Spleen (tissue), 7 donors: ENCODE measurements at regions not wholly inside any gene's neighbourhood (a gene's known extent, or its start where the extent isn't known, plus 50 kb on each side); places are given as distances from the start of the nearest gene placed in this dataset.
"Not testable (repeated sequence)": the region's sequence is repeated elsewhere in the genome, so short reads cannot be mapped to it uniquely, and the experiment has no call there.

Experiments
- POLR2A ChIP-seq, 3 donors: fragments of 450-650 bp; IDR thresholded peaks; one replicate each; pipeline ENCODE4 v1.5.1; 2017; ENCODE audit warnings: antibody characterized with exemption in 3 of 3, mild to moderate bottlenecking in 1 of 3
- POLR2AphosphoS5 ChIP-seq, 3 donors: sonication (generic); formaldehyde crosslinking; IDR thresholded peaks; one replicate each; pipeline ENCODE4 v1.5.1; 2017; ENCODE audit warnings: antibody characterized with exemption in 3 of 3
- TF ChIP-seq, protein P1 (sequence below), 11 experiments: fragments of 200-600 bp in 7 of 11; fragments of 450-650 bp in 4 of 11; sonication (generic) in 4 of 11; IDR thresholded peaks in 8 of 11; conservative IDR thresholded peaks in 3 of 11; 1 replicate in 7 of 11; 2 replicates in 4 of 11; pipeline versions ENCODE4 v1.4.0 to v1.8.0; 2016 to 2021; ENCODE audit warnings: antibody characterized with exemption in 11 of 11, inconsistent platforms in 4 of 11, mild to moderate bottlenecking in 1 of 11
- donor health status: DM: no; HTN: no; CAD: no; lungs with moderate emphysema.
- donor health status: DM: no; HTN: no; CAD: no.
- donor health status: DM: no; HTN: no; CAD: no.

DNA sequence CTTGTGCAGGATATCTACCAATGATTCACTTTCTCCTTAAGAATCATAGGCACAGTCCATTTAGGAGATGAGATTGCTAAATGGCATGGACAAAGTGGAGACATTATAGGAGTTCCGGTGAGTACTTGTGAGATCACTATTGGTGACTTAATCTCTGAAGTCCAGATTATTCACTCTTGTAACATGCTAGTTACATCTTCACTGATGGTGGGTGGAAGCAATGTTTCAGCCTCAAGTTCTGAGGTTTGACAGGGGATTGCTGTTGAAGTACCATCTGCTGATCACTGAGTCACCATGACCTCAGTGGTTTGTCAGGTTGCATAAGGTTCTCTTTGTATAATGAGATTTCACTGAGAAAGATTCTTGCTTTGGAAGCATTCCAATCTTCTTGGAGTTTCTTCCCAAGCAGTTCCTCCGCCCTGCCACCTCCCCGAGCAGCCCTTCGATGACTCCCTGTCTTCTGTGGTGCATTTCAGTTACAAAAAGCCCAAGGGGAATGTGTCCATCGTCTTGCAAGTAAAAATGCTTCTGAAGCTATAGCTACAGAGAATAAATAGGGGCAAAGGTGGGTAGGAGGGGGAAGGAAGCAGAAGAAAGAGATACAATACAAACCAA, 114.7 kb downstream of the NBPF8 start:
- TF ChIP-seq, protein P1, sequence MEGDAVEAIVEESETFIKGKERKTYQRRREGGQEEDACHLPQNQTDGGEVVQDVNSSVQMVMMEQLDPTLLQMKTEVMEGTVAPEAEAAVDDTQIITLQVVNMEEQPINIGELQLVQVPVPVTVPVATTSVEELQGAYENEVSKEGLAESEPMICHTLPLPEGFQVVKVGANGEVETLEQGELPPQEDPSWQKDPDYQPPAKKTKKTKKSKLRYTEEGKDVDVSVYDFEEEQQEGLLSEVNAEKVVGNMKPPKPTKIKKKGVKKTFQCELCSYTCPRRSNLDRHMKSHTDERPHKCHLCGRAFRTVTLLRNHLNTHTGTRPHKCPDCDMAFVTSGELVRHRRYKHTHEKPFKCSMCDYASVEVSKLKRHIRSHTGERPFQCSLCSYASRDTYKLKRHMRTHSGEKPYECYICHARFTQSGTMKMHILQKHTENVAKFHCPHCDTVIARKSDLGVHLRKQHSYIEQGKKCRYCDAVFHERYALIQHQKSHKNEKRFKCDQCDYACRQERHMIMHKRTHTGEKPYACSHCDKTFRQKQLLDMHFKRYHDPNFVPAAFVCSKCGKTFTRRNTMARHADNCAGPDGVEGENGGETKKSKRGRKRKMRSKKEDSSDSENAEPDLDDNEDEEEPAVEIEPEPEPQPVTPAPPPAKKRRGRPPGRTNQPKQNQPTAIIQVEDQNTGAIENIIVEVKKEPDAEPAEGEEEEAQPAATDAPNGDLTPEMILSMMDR (IDR thresholded peaks at IDR 0.05 in 8 of 11, conservative IDR thresholded peaks at IDR 0.05 in 3 of 11): not testable (repeated sequence)
- TF ChIP-seq POLR2A, POLR2AphosphoS5 (IDR thresholded peaks at IDR 0.05): not testable (repeated sequence)
